Jurkat, Clone E6-1 (cell line): ENCODE measurements at regions not wholly inside any gene's neighbourhood (a gene's known extent, or its start where the extent isn't known, plus 50 kb on each side); places are given as distances from the start of the nearest gene placed in this dataset.
"Not testable (repeated sequence)": the region's sequence is repeated elsewhere in the genome, so short reads cannot be mapped to it uniquely, and the experiment has no call there.

ENCODE experiments used
- DNase-seq: peaks from one replicate; pipeline ENCODE4 v3.0.0-alpha.2; 2011; ENCODE audit warnings: low read depth, low spot score
- H3K4me3 ChIP-seq: 2 replicates; pipeline ENCODE4 v1.5.1; 2011; ENCODE audit warnings: mild to moderate bottlenecking, low read length, control low read depth, moderate library complexity

- DNase-seq = no peak
- H3K4me3 ChIP-seq = no peak overlapping the region
These were observed 191.8 kb downstream of the BMP4 start for GRCh38 chr14:53764846-53765245.

GRCh38 chr14:53758141-53758540 lies 198.5 kb downstream of the BMP4 start:
- H3K4me3 ChIP-seq = no peak overlapping the region
- DNase-seq = no peak

GRCh38 chr14:53757732-53758131 lies 198.9 kb downstream of the BMP4 start:
- no peak overlapping the region for H3K4me3 ChIP-seq
- no peak for DNase-seq

GRCh38 chr14:53751650-53752049 lies 205.0 kb downstream of the BMP4 start:
- H3K4me3 ChIP-seq = no peak overlapping the region
- DNase-seq = no peak

- H3K4me3 ChIP-seq = no peak overlapping the region
- no peak for DNase-seq
These were observed 207.9 kb downstream of the BMP4 start for GRCh38 chr14:53748691-53749090.

GRCh38 chr14:53744857-53745256 lies 211.8 kb downstream of the BMP4 start:
- no peak for DNase-seq
- no peak overlapping the region for H3K4me3 ChIP-seq

GRCh38 chr14:53743371-53743770 lies 213.3 kb downstream of the BMP4 start:
- no peak for DNase-seq
- H3K4me3 ChIP-seq = no peak overlapping the region

- no peak overlapping the region for H3K4me3 ChIP-seq
- DNase-seq = no peak
These were observed 214.4 kb downstream of the BMP4 start for GRCh38 chr14:53742233-53742620.

GRCh38 chr14:53741479-53742232 lies 215.0 kb downstream of the BMP4 start:
- no peak overlapping the region for H3K4me3 ChIP-seq

GRCh38 chr14:53740570-53740969 lies 216.1 kb downstream of the BMP4 start:
- no peak overlapping the region for H3K4me3 ChIP-seq
- no peak for DNase-seq

More at GRCh38 chr14:53741479-53742232, 215.0 kb downstream of the BMP4 start:
- DNase-seq = no peak

GRCh38 chr14:53735916-53736315 lies 220.7 kb downstream of the BMP4 start:
- no peak for DNase-seq
- H3K4me3 ChIP-seq = no peak overlapping the region

- peak; percentile 80 for DNase-seq
- no peak overlapping the region for H3K4me3 ChIP-seq
These were observed 233.4 kb downstream of the BMP4 start for GRCh38 chr14:53723221-53723620.

- no peak overlapping the region for H3K4me3 ChIP-seq
- DNase-seq = no peak
These were observed 237.1 kb downstream of the BMP4 start for GRCh38 chr14:53719536-53719935.

GRCh38 chr14:53716578-53716977 lies 240.0 kb downstream of the BMP4 start:
- H3K4me3 ChIP-seq = no peak overlapping the region
- no peak for DNase-seq

- DNase-seq = no peak
These were observed 241.4 kb downstream of the BMP4 start for GRCh38 chr14:53715193-53715721.

GRCh38 chr14:53714495-53715192 lies 242.0 kb downstream of the BMP4 start:
- no peak for DNase-seq
- no peak overlapping the region for H3K4me3 ChIP-seq

More at GRCh38 chr14:53715193-53715721, 241.4 kb downstream of the BMP4 start:
- H3K4me3 ChIP-seq = no peak overlapping the region

- DNase-seq, H3K4me3 ChIP-seq: not testable (repeated sequence)
These were observed 243.7 kb downstream of the BMP4 start for GRCh38 chr14:53712901-53713300.

- no peak for DNase-seq
- H3K4me3 ChIP-seq = no peak overlapping the region
These were observed 245.4 kb downstream of the BMP4 start for GRCh38 chr14:53711205-53711604.

GRCh38 chr14:53710615-53711014 lies 246.0 kb downstream of the BMP4 start:
- peak; percentile 11 for DNase-seq
- no peak overlapping the region for H3K4me3 ChIP-seq

GRCh38 chr14:53709381-53709780 lies 247.2 kb downstream of the BMP4 start:
- no peak for DNase-seq
- no peak overlapping the region for H3K4me3 ChIP-seq
